GM12872 (cell line): ENCODE measurements at regions not wholly inside any gene's neighbourhood (a gene's known extent, or its start where the extent isn't known, plus 50 kb on each side); places are given as distances from the start of the nearest gene placed in this dataset.
A peak's percentile ranks its signal among the peaks of the same experiment; 100 is the strongest.

Experiments
- CTCF ChIP-seq: IDR thresholded peaks from 3 replicates; pipeline ENCODE4 v1.5.1; 2011; ENCODE audit warnings: low read depth, mild to moderate bottlenecking, low read length, moderate library complexity; ENCODE audit not compliant: insufficient read depth

- TF ChIP-seq CTCF, result peak; percentile 67
Observed at GRCh38 chr6:26249957-26250697, 114.9 kb upstream of the BTN3A2 start.

- no peak for TF ChIP-seq CTCF
Observed at GRCh38 chr6:26250698-26251044, 114.3 kb upstream of the BTN3A2 start.

- TF ChIP-seq CTCF, result no peak
Observed at GRCh38 chr6:26251354-26252076, 113.5 kb upstream of the BTN3A2 start.

- no peak for TF ChIP-seq CTCF
Observed at GRCh38 chr6:26252077-26252472, 112.9 kb upstream of the BTN3A2 start.

- no peak for TF ChIP-seq CTCF
Observed at GRCh38 chr6:26254724-26255123, 110.3 kb upstream of the BTN3A2 start.

GRCh38 chr6:26257272-26257671 is 107.7 kb upstream of the BTN3A2 start:
- no peak for TF ChIP-seq CTCF

GRCh38 chr6:26258212-26258977 is 106.6 kb upstream of the BTN3A2 start:
- peak; percentile 46; the same call in 1 of the 3 replicates for TF ChIP-seq CTCF
